ENCODE measurements at regions not wholly inside any gene's neighbourhood (a gene's known extent, or its start where the extent isn't known, plus 50 kb on each side); places are given as distances from the start of the nearest gene placed in this dataset.

- Histone ChIP-seq H3K4me1 (ENCODE audit: insufficient read depth, low read length, severe bottlenecking) (no peaks in the 10 kb centered on the region), H3K79me2 (ENCODE audit: insufficient read depth, low read length) (no peaks in the 10 kb centered on the region), H3K36me3 (ENCODE audit: insufficient read depth, low read length) (no peaks in the 10 kb centered on the region), H3K4me2 (ENCODE audit: low read length) (no peak overlapping the region), H3K9ac (ENCODE audit: low read length) (no peak overlapping the region), H2AFZ (ENCODE audit: low read length) (no peak overlapping the region), H3F3A (ENCODE audit: insufficient read depth, low read length) (no peaks in the 10 kb centered on the region), H4K20me1 (ENCODE audit: insufficient read depth, low read length) (no peaks in the 10 kb centered on the region), H3K9me2 (ENCODE audit: low read depth, low read length) (no peaks in the 10 kb centered on the region), H3K4me3 (ENCODE audit: low read depth, low read length, poor library complexity, severe bottlenecking) (no peak overlapping the region), H3K27me3 (ENCODE audit: insufficient read depth, low read length) (no peaks in the 10 kb centered on the region), H3K9me3 (ENCODE audit: low read length) (no peaks in the 10 kb centered on the region), H3K27ac (ENCODE audit: low read depth, low read length, poor library complexity, severe bottlenecking) (no peak overlapping the region)
- TF ChIP-seq CTCF (IDR thresholded peaks at IDR 0.05; ENCODE audit: low read length): no peak
- no peak for TF ChIP-seq EZH2 (IDR thresholded peaks at IDR 0.05; ENCODE audit: borderline replicate concordance, low read length)
These were observed 148.0 kb downstream of the PDHA2 start for GRCh38 chr4:95987851-95988250.

GRCh38 chr4:95998311-95998710 is 158.4 kb downstream of the PDHA2 start:
- H3K27ac ChIP-seq (ENCODE audit: low read depth, low read length, poor library complexity, severe bottlenecking): no peak overlapping the region
- no peak overlapping the region for H3K9ac ChIP-seq (ENCODE audit: low read length)
- H4K20me1 ChIP-seq (ENCODE audit: insufficient read depth, low read length): no peaks in the 10 kb centered on the region
- H3K9me3 ChIP-seq (ENCODE audit: low read length): no peaks in the 10 kb centered on the region
- H3K4me1 ChIP-seq (ENCODE audit: insufficient read depth, low read length, severe bottlenecking): no peaks in the 10 kb centered on the region
- no peaks in the 10 kb centered on the region for H3F3A ChIP-seq (ENCODE audit: insufficient read depth, low read length)
- H3K79me2 ChIP-seq (ENCODE audit: insufficient read depth, low read length): no peaks in the 10 kb centered on the region
- TF ChIP-seq CTCF (IDR thresholded peaks at IDR 0.05; ENCODE audit: low read length) (no peak), EZH2 (IDR thresholded peaks at IDR 0.05; ENCODE audit: borderline replicate concordance, low read length) (no peak)
- H3K9me2 ChIP-seq (ENCODE audit: low read depth, low read length): no peaks in the 10 kb centered on the region
- H2AFZ ChIP-seq (ENCODE audit: low read length): no peak overlapping the region
- H3K27me3 ChIP-seq (ENCODE audit: insufficient read depth, low read length): no peaks in the 10 kb centered on the region
- H3K4me3 ChIP-seq (ENCODE audit: low read depth, low read length, poor library complexity, severe bottlenecking): no peak overlapping the region
- no peak overlapping the region for H3K4me2 ChIP-seq (ENCODE audit: low read length)
- no peaks in the 10 kb centered on the region for H3K36me3 ChIP-seq (ENCODE audit: insufficient read depth, low read length)

DNA sequence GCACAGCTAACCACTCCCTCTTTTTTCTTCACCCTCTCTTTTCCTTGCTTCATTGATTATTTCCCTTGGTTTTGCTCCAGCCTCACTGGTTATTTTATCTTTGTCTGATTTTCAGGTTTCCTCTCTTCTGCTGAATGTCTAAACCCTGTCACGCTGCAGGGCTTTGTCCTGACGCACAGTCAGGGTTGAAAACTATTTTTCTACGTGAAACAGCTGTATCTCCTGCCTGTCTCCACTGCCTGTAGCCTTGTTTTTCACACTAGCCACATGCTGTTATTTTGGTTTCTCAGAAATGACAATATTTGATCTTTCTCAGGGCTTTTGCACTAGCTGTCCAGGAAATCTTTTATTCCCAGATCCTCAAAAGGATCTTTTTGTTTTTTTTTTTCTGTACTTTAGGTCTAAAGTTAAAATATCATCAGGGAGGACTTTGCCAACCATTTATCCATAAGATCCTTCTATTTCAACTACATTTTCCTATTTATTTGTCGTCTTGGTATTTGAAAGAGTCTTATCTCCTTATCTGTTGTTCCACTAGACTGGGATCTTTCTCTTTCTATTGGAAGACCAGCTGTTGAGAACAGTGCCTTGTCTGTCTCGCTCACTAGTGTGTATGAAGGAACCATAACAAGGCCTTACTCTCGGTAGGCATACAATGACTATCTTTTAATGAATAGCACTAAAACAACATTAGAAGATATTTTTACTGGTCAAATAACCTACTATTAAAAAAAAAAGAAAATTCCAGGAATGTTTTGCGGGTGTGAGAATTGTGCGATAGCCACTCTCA is 164.3 kb downstream of the PDHA2 start:
- no peak overlapping the region for H3K4me2 ChIP-seq (ENCODE audit: low read length)

More for the DNA sequence above, 164.3 kb downstream of the PDHA2 start:
- no peak overlapping the region for H3K9ac ChIP-seq (ENCODE audit: low read length)
- H3K9me2 ChIP-seq (ENCODE audit: low read depth, low read length): no peaks in the 10 kb centered on the region
- no peak overlapping the region for H2AFZ ChIP-seq (ENCODE audit: low read length)
- no peak for TF ChIP-seq EZH2 (IDR thresholded peaks at IDR 0.05; ENCODE audit: borderline replicate concordance, low read length)
- no peak for TF ChIP-seq CTCF (IDR thresholded peaks at IDR 0.05; ENCODE audit: low read length)
- H3K9me3 ChIP-seq (ENCODE audit: low read length): no peaks in the 10 kb centered on the region
- H3K27ac ChIP-seq (ENCODE audit: low read depth, low read length, poor library complexity, severe bottlenecking): no peak overlapping the region
- H3K36me3 ChIP-seq (ENCODE audit: insufficient read depth, low read length): no peaks in the 10 kb centered on the region
- no peaks in the 10 kb centered on the region for H3F3A ChIP-seq (ENCODE audit: insufficient read depth, low read length)
- no peak overlapping the region for H3K4me3 ChIP-seq (ENCODE audit: low read depth, low read length, poor library complexity, severe bottlenecking)
- H3K79me2 ChIP-seq (ENCODE audit: insufficient read depth, low read length): no peaks in the 10 kb centered on the region
- H3K4me1 ChIP-seq (ENCODE audit: insufficient read depth, low read length, severe bottlenecking): no peaks in the 10 kb centered on the region
- no peaks in the 10 kb centered on the region for H3K27me3 ChIP-seq (ENCODE audit: insufficient read depth, low read length)
- no peaks in the 10 kb centered on the region for H4K20me1 ChIP-seq (ENCODE audit: insufficient read depth, low read length)
